Stimulated activated CD4-positive, alpha-beta T cell treated with anti-CD3 and anti-CD28 coated beads, Interleukin-2, amount 100 ng/mL, for 48 hours (primary cell): ENCODE measurements at regions not wholly inside any gene's neighbourhood (a gene's known extent, or its start where the extent isn't known, plus 50 kb on each side); places are given as distances from the start of the nearest gene placed in this dataset.

ENCODE experiments used
- DNase-seq, 2 donors: peaks; one replicate each; pipeline ENCODE4 v3.0.0-alpha.2; 2020

DNA sequence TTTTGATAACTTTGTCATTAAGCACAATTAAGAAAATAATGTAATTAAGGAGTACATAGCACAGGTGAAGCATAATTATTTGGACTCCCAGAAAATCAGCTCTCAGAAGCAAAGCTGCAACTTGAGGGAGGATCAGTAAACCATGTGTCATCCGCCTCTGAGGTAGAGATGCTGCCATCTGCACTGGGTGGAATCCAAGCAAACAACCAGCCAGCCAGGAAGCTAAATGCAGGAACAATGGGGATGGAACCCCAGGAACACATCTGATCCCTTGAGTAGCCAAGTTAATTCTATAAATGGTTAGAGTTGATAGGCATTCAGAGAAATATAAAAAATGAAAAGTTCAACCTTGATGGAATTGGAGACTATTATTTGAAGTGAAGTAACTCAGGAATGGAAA, 520.2 kb downstream of the RFC3 start:
- no peak for DNase-seq

DNA sequence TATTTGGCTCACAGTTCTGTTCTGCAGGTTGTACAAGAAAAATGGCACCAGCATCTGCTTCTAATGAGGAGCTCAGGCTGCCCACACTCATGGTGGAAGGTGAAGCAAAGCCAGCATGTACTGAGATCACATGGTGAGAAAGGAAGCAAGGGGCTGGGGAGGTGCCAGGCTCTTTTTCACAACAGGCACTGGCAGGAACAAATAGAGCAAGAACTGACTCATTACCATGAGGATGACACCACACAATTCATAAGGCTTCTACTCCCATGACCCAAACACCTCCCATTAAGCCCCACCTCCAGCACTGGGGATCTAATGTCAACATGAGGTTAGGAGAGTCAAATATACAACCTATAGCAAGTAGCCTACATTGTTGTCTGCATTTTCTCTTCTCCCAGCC, 522.6 kb downstream of the RFC3 start:
- DNase-seq: no peak

DNA sequence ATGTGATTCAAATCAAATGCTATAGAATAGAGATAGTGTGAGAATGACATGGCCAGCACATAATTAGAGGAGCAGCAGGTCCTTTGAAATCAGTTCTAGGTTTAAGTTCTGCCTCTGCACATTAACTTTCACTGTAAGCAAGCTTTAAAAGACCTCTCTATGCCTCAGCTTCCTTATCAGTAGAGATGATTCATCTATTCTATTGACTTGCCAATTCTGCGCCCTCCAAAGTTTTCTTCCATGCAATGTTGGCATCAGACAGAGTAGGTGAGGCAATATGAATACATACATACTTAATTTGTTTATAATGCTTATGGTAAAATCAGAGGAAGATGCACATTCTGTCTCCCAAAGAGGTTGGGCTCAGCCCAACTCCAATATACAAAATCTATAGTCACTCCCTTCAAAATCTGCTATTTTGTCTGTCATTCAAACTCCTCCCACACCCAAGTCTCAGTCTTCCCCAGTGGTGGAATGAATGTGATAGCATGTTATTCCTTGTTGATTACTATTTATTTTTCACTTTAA, 525.5 kb downstream of the RFC3 start:
- no peak for DNase-seq

DNA sequence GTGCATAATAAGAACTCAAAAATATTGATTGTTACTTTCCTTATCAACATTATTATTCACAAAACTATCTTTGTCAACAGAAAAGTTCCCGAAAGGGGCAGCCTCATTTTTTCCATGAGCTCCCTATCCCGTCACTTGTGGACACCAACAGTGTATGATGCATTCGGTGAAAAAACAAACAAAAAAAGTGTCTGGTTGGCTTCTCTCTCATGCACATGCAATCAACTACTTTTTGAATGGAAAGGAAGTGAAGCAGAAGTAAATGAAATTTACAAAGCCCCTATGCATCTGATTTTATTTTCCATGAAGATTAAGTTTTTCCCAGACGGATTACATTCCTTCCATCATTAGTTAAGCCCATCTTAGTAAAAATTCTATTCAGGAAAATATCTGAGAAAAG, 526.9 kb downstream of the RFC3 start:
- DNase-seq: no peak

DNA sequence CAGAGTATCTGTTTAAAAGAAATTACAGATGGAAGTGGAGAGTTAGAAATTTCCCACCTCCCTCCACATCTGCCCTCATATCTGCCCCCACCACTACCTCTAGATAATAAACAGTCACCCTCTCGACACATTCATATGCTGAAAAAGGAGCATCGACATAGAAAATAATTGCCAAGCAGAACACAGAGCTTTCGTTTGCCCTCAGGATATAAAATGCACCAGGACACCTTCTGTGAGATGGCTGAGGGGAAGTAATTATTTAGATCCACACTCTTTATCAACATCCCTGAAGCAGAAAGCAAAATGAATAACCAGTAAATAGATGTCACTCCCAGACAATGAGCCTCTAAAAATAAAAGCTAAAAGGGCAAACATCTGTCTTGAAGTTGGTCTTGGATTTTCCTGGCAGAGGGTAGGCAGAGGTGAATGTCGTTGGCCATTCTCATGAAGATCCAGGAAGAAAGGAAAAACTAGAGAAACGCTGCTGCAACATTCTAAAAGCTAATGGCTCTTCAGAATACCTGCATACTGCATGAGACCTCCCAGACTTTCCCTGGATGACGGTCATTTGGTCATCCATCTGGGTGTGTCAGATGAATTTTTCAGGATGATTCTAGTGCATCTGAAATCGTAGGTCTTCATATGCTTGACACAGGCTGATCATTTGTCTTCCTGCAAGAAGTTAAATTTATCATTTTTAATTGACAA, 527.5 kb downstream of the RFC3 start:
- no peak for DNase-seq

DNA sequence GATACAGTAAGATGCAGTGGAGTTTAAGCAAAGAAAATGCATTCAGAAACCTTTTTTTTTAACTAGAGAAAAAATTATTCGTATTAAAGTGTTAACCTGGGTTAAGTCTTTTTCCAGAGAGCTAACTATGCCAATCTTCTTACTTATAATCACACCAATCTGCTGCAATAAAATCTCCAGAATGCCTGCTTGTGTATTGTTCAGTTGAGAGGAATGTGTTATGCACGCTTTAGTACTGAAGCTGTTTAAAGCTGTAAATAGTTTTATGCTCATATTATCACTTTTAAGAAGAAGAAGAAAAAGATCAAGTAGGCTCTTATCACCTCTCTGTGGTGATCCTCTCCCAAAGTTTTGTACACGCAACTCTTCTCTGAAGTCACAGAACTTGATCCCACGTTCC, 528.7 kb downstream of the RFC3 start:
- DNase-seq: no peak

DNA sequence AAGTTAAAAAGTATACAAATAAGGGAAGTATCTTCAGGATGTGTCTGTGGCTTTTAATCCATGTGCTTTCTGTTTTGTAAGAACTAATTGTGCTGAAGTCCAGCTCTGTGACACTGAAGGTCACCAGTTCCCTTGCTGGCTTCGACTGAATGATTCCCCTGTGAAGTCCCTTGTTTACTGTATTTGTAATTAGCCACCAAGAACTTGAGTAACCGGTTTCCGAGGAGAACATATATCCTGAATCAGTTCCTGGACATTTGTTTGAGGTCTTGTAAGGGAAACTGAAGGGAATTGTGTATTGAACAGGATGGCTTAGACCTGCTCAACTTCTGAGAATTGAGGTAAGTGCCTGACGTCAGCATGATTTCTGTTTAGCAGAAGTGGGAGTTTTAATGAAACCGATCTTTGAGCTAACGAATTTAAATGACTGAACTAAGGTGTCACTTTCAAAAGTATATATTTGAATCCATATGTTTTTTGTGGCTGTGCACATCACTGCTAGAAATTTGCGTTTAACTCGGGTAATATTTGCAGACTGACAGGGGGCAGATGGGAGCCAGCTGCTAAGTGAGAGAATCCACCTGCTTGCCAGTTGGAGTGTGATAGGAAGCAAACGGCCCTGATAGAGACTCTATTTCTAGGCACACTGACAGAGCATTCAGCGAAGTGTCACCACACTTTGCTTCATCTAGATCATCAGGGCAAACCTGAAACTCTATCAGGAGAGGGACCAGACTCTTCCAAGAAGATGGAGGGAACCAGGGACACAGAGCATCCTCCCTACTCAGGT, 530.0 kb downstream of the RFC3 start:
- no peak for DNase-seq

DNA sequence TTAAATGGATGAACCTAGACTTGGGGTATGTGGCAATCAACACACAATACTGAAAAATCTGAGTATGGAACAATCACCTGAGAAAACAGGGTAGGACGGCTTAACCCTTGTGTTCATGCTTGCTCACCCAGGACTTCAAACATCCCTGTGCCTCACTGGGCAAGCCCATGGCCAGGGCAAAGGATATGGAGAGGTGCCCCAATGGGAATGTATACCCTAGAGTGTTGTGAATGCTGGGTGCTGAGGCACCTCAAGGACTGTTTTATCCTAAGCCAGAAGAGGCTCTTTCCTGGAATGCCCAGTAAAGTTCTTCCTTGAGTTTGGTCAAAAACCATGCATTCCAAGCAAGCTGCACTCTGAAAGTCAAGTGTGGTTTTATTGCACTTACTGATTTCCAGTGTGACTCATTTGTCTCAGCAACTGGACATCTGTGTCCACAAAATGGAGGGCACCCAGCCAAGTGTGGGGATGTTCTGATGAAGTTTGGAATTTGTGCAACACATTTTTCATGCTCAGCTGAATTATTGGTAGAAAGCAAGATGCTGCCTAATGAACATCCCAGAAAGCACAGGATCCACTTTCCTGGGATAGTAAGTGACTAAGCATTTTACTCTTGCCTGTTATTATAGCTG, 531.3 kb downstream of the RFC3 start:
- no peak for DNase-seq

DNA sequence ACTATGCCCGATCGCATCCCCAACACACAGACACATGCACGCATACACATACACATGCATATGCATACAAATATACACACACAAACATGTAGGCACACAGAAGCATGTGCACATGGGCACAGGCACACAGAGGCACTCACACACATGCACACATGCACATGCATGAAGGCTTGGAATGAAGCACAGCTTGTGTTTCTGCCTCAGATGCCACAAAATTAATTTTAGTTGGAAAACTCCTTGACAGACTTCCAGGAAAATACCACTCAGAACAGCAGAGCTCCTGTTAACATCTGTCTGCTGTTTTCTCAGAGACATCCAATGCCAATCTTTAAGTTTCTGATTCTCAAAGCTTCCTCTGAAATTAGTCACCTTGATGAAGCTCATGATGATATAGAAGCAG, 532.7 kb downstream of the RFC3 start:
- DNase-seq: no peak

DNA sequence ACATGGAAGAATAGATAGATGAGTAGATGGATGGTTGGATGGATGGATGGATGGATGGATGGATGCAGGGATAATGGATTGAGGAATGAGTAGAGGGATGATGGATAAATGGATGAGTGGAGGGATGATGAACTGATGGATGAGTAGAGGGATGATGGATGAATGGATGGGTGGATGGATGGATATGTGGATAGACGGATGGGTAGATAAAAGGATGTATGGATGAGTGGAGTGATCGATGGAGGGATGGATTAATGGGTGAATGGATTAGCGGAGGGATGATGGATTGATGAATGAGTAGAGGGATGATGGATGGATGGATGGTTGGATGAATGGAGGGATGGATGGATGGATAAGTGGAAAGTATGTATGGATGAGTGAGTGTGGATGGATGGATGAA, 533.2 kb downstream of the RFC3 start:
- DNase-seq: no peak

DNA sequence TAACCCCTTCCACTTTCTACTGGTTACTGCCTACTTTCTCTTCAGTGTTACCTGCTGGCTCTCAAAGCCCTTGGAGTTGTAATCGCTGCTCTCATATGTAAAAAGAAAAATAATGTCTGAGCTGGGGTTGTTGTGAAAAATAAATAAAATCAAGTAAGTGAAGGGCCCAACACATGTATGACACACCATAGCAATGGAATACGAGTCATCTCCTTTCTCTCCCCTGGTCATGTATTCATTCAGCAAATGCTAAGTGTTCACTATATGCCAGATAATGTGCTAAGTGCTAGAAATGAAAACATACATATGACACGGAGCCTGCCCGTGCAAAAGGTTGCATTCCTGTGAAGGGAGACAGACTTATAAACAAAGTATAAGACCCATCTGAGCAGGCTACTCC, 535.0 kb downstream of the RFC3 start:
- no peak for DNase-seq

DNA sequence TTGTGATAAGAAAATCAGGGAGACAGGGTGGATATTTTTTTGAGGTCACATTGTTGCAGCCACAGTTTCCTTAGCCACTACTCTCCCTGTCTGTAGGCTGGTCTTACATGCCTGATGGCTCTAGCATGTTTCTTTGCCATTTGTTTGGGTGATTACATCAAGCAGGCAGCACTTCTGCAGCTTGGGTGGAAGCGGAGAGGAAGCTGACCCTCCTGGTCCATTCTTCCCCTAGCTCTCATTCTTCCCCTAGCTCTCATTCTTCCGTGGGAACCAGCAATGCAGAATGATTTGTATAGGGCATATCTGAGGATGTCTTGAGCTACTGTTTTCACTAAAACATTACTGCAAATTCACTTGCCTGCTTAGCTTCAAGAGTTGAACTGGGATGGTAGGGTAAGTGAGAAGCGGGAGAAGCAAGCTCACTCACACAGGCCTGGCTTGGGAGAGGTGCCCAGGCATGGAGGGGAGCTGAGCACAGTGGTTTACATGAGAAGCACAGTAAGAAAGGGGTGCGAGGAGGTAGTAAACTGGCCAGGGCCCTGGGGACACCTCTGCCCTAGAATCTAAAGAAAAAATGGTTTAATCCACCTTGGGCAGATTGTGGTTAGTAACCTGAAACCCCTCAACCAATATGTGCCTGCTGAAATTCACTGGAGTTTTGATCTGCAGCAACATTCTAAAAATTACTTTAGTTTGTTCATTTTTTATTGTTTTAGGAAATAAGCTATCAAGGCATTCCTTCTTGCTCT, 538.9 kb downstream of the RFC3 start:
- no peak for DNase-seq

DNA sequence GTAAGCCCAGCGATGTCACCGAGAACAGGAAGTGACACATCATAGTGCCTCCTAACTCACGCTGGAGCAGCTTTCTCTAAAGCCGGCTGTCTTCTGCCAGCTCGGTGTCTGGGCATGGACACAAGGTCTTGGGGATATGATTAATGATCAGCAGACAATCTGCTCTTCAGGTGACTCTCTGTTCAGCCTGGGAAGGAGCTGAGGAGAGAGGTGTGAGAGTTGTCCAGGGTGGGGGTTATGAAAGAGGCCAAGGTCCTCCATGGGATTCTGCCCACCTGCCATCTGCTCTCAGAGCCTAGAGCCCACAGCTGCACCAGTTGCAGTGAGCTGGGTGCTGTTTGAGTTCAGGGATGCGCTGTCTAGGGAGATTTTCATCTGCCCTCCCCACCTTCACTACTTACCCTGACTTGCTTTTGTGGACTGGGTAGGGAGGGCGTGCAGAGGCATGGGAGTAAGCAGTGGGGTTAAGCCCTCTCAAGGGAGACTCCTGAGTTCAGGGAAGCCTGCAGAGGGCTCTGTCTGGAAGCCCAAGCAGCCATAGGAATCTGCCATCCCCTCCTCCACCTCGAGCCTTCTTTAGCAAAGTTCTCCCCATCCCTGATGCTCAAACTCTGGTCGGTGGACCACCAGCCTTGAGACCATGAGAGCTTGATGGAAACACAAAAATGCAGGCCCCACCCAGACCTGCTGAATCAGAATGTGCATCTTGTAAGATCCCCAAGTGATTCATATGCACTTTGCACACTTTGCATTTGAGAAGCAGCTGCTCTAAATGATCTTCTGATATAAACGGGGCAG, 539.7 kb downstream of the RFC3 start:
- DNase-seq: no peak

DNA sequence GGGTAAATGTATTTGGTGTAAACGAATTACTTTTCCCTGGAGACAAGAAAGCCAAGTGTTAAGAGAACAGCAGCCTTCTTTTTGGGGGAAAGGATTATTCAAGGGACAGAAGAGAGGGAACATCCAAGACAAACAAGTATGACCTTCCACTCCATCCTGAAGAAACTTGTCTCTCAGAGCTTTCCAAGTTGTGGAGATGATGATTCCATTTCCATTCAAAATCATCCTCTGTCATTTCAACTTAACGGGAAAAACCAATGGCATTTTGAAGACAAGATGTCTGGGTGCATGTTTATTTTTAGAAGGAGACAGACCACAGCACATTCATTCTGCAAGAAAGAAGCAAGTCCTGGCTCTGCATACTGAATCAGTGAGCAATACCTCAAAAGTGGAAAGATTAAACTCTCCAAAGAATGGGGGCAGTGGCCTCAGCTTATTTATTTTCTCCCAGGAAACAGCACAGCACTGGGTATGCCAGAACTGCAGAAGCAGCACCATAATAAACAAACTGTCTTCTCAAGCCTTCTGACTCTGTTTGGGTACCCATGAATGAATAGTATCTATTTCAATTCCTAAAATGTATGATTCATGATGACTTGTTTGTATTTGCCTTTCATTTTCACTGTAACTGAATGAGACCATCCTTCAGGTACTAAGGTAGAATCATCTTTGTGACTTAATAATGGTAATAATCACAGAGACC, 541.0 kb downstream of the RFC3 start:
- no peak for DNase-seq

DNA sequence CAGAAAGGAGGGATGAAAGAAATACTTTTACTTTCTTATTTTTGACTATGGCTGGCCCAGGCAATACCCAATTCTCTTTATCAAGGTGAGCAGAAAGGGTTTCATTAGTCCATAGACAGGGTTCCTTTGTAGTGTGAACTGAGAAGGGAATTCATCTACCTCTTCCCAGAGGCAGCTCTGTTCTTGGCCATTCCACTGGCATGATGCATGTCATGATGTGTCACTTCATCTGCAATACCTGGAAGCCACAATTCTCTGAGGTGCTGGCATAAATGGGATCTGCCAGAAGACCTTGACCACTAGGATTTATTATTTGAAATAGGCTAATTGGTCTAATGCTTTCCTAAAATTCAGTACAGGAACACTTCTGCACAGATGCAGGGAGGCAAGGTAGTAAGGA, 542.8 kb downstream of the RFC3 start:
- DNase-seq: no peak

DNA sequence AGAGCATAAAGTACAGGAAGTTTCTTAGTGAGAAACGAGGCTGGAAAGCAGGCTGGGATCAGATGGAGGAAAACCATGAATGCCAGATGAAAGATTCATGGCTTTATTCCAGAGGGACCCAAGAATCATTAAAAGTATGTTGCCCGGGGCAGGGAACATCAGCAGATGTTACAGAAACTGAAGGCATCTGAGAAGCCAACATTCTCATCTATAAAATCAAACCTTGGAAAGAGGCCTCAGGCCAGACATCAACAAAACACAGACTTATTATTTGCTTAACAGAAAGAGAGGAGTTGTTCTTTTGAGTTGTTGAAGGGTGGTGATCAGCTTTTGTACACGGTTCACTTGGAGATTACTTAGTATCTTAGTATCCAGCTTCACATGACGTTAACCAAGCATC, 543.6 kb downstream of the RFC3 start:
- no peak for DNase-seq

DNA sequence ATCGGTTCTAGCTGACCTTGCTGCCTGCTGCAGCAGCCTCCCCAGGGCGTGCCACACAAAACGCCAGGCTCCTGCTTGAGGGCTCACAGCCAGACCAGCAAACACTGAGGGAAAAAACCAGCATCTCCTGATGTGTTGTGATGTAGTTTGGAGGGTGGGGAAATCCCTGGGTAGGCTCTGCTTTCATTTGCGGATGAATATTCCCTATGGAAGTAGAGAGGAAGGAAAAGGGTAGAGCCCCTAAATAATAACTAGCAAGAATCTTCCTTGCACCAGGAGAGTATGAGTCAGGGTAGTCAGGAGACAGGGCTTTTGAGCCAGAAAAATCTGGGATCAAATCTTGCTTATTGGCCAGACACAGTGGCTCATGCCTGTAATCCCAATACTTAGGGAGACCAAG, 545.3 kb downstream of the RFC3 start:
- DNase-seq: no peak

DNA sequence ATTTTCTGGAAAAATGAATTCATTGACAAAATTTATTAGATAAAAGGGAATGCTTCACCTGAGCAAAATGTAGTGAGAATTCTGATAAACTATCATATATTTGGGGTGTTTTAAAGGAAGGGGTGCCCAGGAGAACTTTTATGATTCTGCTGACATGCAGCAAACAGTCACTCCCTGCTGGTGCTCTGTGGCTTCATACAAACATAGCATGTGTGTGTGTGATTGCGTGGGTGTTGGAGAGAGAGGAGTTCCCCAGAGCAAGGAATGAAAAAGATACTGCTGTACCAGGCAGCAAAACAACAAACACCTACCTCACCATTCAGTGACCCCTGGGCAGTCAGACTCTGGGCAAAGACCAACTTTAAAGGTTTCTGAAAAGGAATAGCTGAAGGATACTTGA, 546.7 kb downstream of the RFC3 start:
- no peak for DNase-seq

DNA sequence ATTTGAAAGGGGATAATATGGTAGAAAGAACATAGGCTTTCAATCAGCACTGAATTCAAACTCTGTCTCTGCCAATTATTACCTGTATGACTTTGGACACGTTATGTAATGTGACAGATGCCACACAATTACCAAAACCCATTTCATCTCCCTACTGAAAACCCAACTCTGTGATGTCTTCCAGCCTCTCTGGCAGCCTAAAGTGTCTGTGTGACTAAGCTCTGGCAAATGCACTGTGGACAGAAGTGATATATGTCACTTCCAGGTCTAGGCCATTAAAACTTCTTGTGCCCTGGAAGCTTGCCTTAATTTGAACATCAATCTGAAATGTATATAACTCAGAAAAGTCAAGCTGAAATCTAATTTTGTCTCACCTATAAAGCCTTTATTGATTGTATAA, 552.0 kb downstream of the RFC3 start:
- no peak for DNase-seq

DNA sequence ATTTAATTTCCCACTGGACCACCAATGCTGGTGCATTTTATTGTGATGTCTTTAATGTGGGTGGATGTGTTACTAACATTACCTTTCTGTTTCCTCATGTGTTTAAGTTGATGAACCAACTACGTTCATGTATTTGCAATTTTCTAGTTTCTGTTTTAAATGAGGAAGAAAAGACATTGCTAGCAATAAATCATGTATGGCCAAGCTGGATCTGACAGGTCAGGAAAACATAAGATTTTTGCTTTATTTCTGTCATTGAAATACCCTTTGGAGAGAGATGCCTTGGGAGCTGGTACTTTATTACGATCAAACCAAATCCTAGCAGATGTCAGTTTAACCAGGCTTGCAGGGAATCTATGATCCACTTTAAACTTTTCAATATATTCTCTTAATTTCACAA, 553.2 kb downstream of the RFC3 start:
- DNase-seq: no peak

DNA sequence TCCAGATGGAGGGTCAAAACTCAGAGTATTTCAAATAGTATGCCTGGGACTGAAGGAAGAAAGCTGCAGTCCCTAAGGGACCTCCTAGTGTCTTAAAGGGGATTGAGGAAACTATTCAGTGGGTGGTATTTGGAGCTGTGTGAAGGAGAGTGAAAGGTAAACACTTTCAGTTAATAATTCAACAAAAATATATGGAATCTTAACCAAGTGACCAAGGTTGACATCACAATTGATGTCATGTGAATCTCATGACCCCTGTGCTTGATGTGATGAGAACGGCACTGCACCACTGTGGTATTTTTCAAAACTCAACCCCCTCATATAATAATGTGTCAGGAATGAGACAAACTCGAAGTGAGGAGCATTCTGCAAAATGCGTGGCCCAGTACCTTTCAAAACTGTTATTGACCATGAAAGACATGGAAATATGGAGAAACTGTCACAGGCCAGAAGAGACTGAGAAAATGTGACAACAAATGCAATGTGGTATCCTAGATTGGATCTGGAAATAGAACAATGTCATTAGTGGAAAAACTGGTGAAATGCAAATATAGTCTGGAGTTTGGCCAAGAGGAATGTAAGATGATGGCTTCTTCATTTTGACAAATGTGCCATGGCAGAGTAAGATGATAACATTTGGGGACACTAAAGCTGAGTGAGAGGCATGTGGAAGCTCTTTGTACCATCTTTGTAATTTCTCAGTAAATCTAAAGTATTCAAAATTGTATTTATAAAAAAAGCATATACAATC, 553.9 kb downstream of the RFC3 start:
- no peak for DNase-seq
